Suprapubic skin (tissue), 4 donors: ENCODE measurements at regions not wholly inside any gene's neighbourhood (a gene's known extent, or its start where the extent isn't known, plus 50 kb on each side); places are given as distances from the start of the nearest gene placed in this dataset.

Experiments
- DNase-seq, 2 donors: peaks; one replicate each; pipeline ENCODE4 v3.0.0-alpha.2; 2019; ENCODE audit warnings: low spot score in 2 of 2
- H3K27ac ChIP-seq: fragments of 200-600 bp; sonication (generic); one replicate; pipeline ENCODE4 v1.5.1; 2019
- H3K27me3 ChIP-seq: fragments of 200-600 bp; sonication (generic); one replicate; pipeline ENCODE4 v1.5.1; 2019
- H3K36me3 ChIP-seq: fragments of 200-600 bp; sonication (generic); one replicate; pipeline ENCODE4 v1.5.1; 2019
- H3K4me1 ChIP-seq: fragments of 200-600 bp; sonication (generic); one replicate; pipeline ENCODE4 v1.5.1; 2019
- H3K4me3 ChIP-seq: fragments of 200-600 bp; sonication (generic); one replicate; pipeline ENCODE4 v1.5.1; 2019; ENCODE audit warnings: mild to moderate bottlenecking
- H3K9me3 ChIP-seq: fragments of 200-600 bp; sonication (generic); one replicate; pipeline ENCODE4 v1.5.1; 2019
- CTCF ChIP-seq, 2 donors: fragments of 200-600 bp in 1 of 2; fragments of 450-650 bp in 1 of 2; sonication (generic) in 1 of 2; IDR thresholded peaks; one replicate each; pipeline ENCODE4 v1.5.1; 2016 to 2019; ENCODE audit warnings: antibody characterized with exemption in 2 of 2, mild to moderate bottlenecking in 1 of 2, moderate library complexity in 1 of 2
- EP300 ChIP-seq: sonication (generic); formaldehyde crosslinking; IDR thresholded peaks from one replicate; pipeline ENCODE4 v1.6.1; 2017; ENCODE audit warnings: antibody characterized with exemption
- POLR2A ChIP-seq, 2 donors: fragments of 450-650 bp; IDR thresholded peaks; one replicate each; pipeline ENCODE4 v1.6.1; 2017; ENCODE audit warnings: antibody characterized with exemption in 2 of 2, mild to moderate bottlenecking in 2 of 2, moderate library complexity in 2 of 2
- POLR2AphosphoS5 ChIP-seq, 3 donors: sonication (generic); formaldehyde crosslinking; IDR thresholded peaks; one replicate each; pipeline ENCODE4 v1.6.1; 2017; ENCODE audit warnings: antibody characterized with exemption in 3 of 3
- WGBS: methylation state at CpG from one replicate; pipeline ENCODE4 v1.1.5; 2018; 5-methylcytosine and 5-hydroxymethylcytosine counted together

GRCh38 chr1:59241909-59242308 lies 55.0 kb upstream of the FGGY start:
- H3K9me3 ChIP-seq, result no peaks in the 10 kb centered on the region
- no peaks in the 10 kb centered on the region for H3K36me3 ChIP-seq
- TF ChIP-seq EP300 (no peak), CTCF (IDR thresholded peaks at IDR 0.05) (no peak), POLR2AphosphoS5 (IDR thresholded peaks at IDR 0.05) (no peak), POLR2A (IDR thresholded peaks at IDR 0.05) (no peak)
- H3K27me3 ChIP-seq, result no peaks in the 10 kb centered on the region
- H3K4me3 ChIP-seq, result no peak overlapping the region
- H3K4me1 ChIP-seq, result no peaks in the 10 kb centered on the region
- no peak for DNase-seq
- no peak overlapping the region for H3K27ac ChIP-seq
- 94% methylated on average over 2 of the region's 2 CpGs for WGBS

GRCh38 chr1:59242370-59242769 lies 54.5 kb upstream of the FGGY start:
- 86% methylated on average over 2 of the region's 2 CpGs for WGBS
- no peaks in the 10 kb centered on the region for H3K36me3 ChIP-seq
- TF ChIP-seq POLR2AphosphoS5 (IDR thresholded peaks at IDR 0.05) (no peak), CTCF (IDR thresholded peaks at IDR 0.05) (no peak), EP300 (no peak), POLR2A (IDR thresholded peaks at IDR 0.05) (no peak)
- no peaks in the 10 kb centered on the region for H3K27me3 ChIP-seq
- H3K27ac ChIP-seq, result no peak overlapping the region
- no peak for DNase-seq
- H3K4me1 ChIP-seq, result no peaks in the 10 kb centered on the region
- no peaks in the 10 kb centered on the region for H3K9me3 ChIP-seq
- H3K4me3 ChIP-seq, result no peak overlapping the region

- Histone ChIP-seq H3K9me3 (no peaks in the 10 kb centered on the region), H3K4me3 (no peak overlapping the region)
These were observed 53.3 kb upstream of the FGGY start for GRCh38 chr1:59243550-59243949.

GRCh38 chr1:59243978-59244377 lies 52.9 kb upstream of the FGGY start:
- no peak for TF ChIP-seq CTCF (IDR thresholded peaks at IDR 0.05)
- no peak for TF ChIP-seq POLR2AphosphoS5 (IDR thresholded peaks at IDR 0.05)
- TF ChIP-seq POLR2A (IDR thresholded peaks at IDR 0.05), result no peak
- TF ChIP-seq EP300, result no peak
- Histone ChIP-seq H3K27ac (no peak overlapping the region), H3K36me3 (no peaks in the 10 kb centered on the region), H3K4me1 (no peaks in the 10 kb centered on the region), H3K27me3 (no peaks in the 10 kb centered on the region), H3K9me3 (no peaks in the 10 kb centered on the region), H3K4me3 (no peak overlapping the region)
- 93% methylated on average over 1 of the region's 1 CpG for WGBS
- DNase-seq, result no peak

More at GRCh38 chr1:59243550-59243949, 53.3 kb upstream of the FGGY start:
- no peaks in the 10 kb centered on the region for H3K36me3 ChIP-seq
- no peaks in the 10 kb centered on the region for H3K4me1 ChIP-seq
- no peak for DNase-seq
- TF ChIP-seq POLR2A (IDR thresholded peaks at IDR 0.05) (no peak), POLR2AphosphoS5 (IDR thresholded peaks at IDR 0.05) (no peak), CTCF (IDR thresholded peaks at IDR 0.05) (no peak)
- no peak overlapping the region for H3K27ac ChIP-seq
- H3K27me3 ChIP-seq, result no peaks in the 10 kb centered on the region

- H3K36me3 ChIP-seq, result no peaks in the 10 kb centered on the region
- H3K9me3 ChIP-seq, result no peaks in the 10 kb centered on the region
- no peaks in the 10 kb centered on the region for H3K27me3 ChIP-seq
- 84% methylated on average over 1 of the region's 1 CpG for WGBS
- no peak overlapping the region for H3K4me3 ChIP-seq
- no peak for DNase-seq
- H3K4me1 ChIP-seq, result no peaks in the 10 kb centered on the region
- TF ChIP-seq EP300, result no peak
- TF ChIP-seq POLR2A (IDR thresholded peaks at IDR 0.05), result no peak
- TF ChIP-seq POLR2AphosphoS5 (IDR thresholded peaks at IDR 0.05), result no peak
- no peak for TF ChIP-seq CTCF (IDR thresholded peaks at IDR 0.05)
- no peak overlapping the region for H3K27ac ChIP-seq
These were observed 52.0 kb upstream of the FGGY start for GRCh38 chr1:59244891-59245290.
